A673 (cell line): ENCODE measurements at regions not wholly inside any gene's neighbourhood (a gene's known extent, or its start where the extent isn't known, plus 50 kb on each side); places are given as distances from the start of the nearest gene placed in this dataset.

Experiments
- BruUV-seq: library from RNA; stranded (reverse); fragments of 400-500 nt; replicated peaks from 2 replicates; lab custom pipeline; 2021; lab: Mats Ljungman, UMichigan
- CTCF ChIA-PET: fragments of 300-600 bp; sonication (Branson Sonifier 250); formaldehyde crosslinking; loops from one replicate; lab custom pipeline; 2022; ENCODE audit warnings: antibody characterized with exemption; lab: Charles Lee
- POLR2A ChIA-PET: fragments of 300-600 bp; sonication (Branson Sonifier 250); formaldehyde crosslinking; loops from one replicate; lab custom pipeline; 2022; ENCODE audit warnings: antibody characterized with exemption; ENCODE audit not compliant: low non-redundant PET; lab: Charles Lee
- DNase-seq: peaks from one replicate; pipeline ENCODE4 v3.0.0-alpha.2; 2015; ENCODE audit warnings: low spot score
- H3K27ac ChIP-seq: fragments of 200-600 bp; sonication (generic); 2 replicates; pipeline ENCODE4 v1.5.1; 2016; ENCODE audit warnings: mixed run types, low read depth, mild to moderate bottlenecking, mixed read lengths, antibody characterized with exemption, low read length; ENCODE audit not compliant: poor library complexity, severe bottlenecking
- H3K27me3 ChIP-seq: fragments of 200-600 bp; sonication (generic); replicated peaks from 2 replicates; pipeline ENCODE4 v1.6.1; 2017; ENCODE audit warnings: mixed run types, low read depth, mild to moderate bottlenecking, mixed read lengths, antibody characterized with exemption, low read length; ENCODE audit not compliant: insufficient read depth, poor library complexity
- H3K36me3 ChIP-seq: fragments of 200-600 bp; sonication (generic); 2 replicates; pipeline ENCODE4 v1.6.1; 2016; ENCODE audit warnings: mixed run types, mild to moderate bottlenecking, mixed read lengths, antibody characterized with exemption, low read length; ENCODE audit not compliant: insufficient read depth, poor library complexity, severe bottlenecking
- H3K4me1 ChIP-seq: fragments of 200-600 bp; sonication (generic); 2 replicates; pipeline ENCODE4 v1.6.1; 2017; ENCODE audit warnings: mixed run types, mild to moderate bottlenecking, mixed read lengths, antibody characterized with exemption, low read length; ENCODE audit not compliant: insufficient read depth, poor library complexity, severe bottlenecking
- H3K4me3 ChIP-seq: fragments of 200-600 bp; sonication (generic); 2 replicates; pipeline ENCODE4 v1.5.1; 2016; ENCODE audit warnings: low read depth, mixed run types, mild to moderate bottlenecking, mixed read lengths, low read length; ENCODE audit not compliant: poor library complexity, severe bottlenecking
- H3K9me3 ChIP-seq: fragments of 200-600 bp; sonication (generic); 2 replicates; pipeline ENCODE4 v1.6.1; 2016; ENCODE audit warnings: mixed run types, low read depth, mild to moderate bottlenecking, mixed read lengths, antibody characterized with exemption, low read length; ENCODE audit not compliant: poor library complexity, severe bottlenecking
- CTCF ChIP-seq: fragments of 300-800, 200-600 bp; sonication (generic); conservative IDR thresholded peaks from 2 replicates; pipeline ENCODE4 v1.5.1; 2017; ENCODE audit warnings: low read depth, mild to moderate bottlenecking, antibody characterized with exemption, low read length, moderate library complexity, mixed read lengths
- EZH2 ChIP-seq: fragments of 200-600 bp; sonication (generic); IDR thresholded peaks from 2 replicates; pipeline ENCODE4 v1.6.1; 2017; ENCODE audit warnings: borderline replicate concordance, low read depth, mild to moderate bottlenecking, mixed read lengths, antibody characterized with exemption, low read length; ENCODE audit not compliant: poor library complexity, severe bottlenecking
- intact Hi-C: fragments of 100-400 bp; cut with micrococcal nuclease; formaldehyde crosslinking; loops from one replicate; pipeline ENCODE4 v1.10.0; 2022; ENCODE audit not compliant: unreplicated experiment

GRCh38 chr5:164057121-164057520, 551.7 kb downstream of the MAT2B start:
- BruUV-seq: no TSS peak
- TF ChIP-seq EZH2 (no peak), CTCF (no peak)
- CTCF ChIA-PET: no interaction called here

GRCh38 chr5:164058621-164059020, 553.2 kb downstream of the MAT2B start:
- DNase-seq: no peak
- H3K4me3 ChIP-seq: no peak overlapping the region
- peaks cover 4% of the 10 kb centered on the region for H3K27me3 ChIP-seq
- H3K4me1 ChIP-seq: no peaks in the 10 kb centered on the region
- ChIA-PET POLR2A (no interaction called here), CTCF (no interaction called here)
- no peak for TF ChIP-seq CTCF
- no peak for TF ChIP-seq EZH2
- no peaks in the 10 kb centered on the region for H3K36me3 ChIP-seq
- no TSS peak for BruUV-seq
- intact Hi-C loops: no loop called here
- no peaks in the 10 kb centered on the region for H3K9me3 ChIP-seq
- H3K27ac ChIP-seq: no peak overlapping the region

More at GRCh38 chr5:164057121-164057520, 551.7 kb downstream of the MAT2B start:
- Histone ChIP-seq H3K4me3 (no peak overlapping the region), H3K36me3 (no peaks in the 10 kb centered on the region), H3K9me3 (no peaks in the 10 kb centered on the region), H3K27ac (no peak overlapping the region), H3K27me3 (peaks cover 4% of the 10 kb centered on the region), H3K4me1 (no peaks in the 10 kb centered on the region)
- POLR2A ChIA-PET: no interaction called here
- intact Hi-C loops: no loop called here
- DNase-seq: no peak

GRCh38 chr5:164059471-164059870, 554.1 kb downstream of the MAT2B start:
- intact Hi-C loops: no loop called here
- ChIA-PET POLR2A (no interaction called here), CTCF (no interaction called here)
- no peak overlapping the region for H3K4me3 ChIP-seq
- H3K27me3 ChIP-seq: peaks cover 4% of the 10 kb centered on the region
- DNase-seq: no peak
- no peaks in the 10 kb centered on the region for H3K4me1 ChIP-seq
- no peaks in the 10 kb centered on the region for H3K36me3 ChIP-seq
- BruUV-seq: no TSS peak
- no peaks in the 10 kb centered on the region for H3K9me3 ChIP-seq
- H3K27ac ChIP-seq: no peak overlapping the region
- no peak for TF ChIP-seq EZH2
- TF ChIP-seq CTCF: no peak
